PC-3 (cell line): ENCODE measurements at regions not wholly inside any gene's neighbourhood (a gene's known extent, or its start where the extent isn't known, plus 50 kb on each side); places are given as distances from the start of the nearest gene placed in this dataset.

Source experiments
- EZH2phosphoT487 ChIP-seq: fragments of 300-600 bp; sonication (generic); IDR thresholded peaks from 2 replicates; pipeline ENCODE4 v1.6.1; 2018; ENCODE audit warnings: mild to moderate bottlenecking, antibody characterized with exemption, low read length, borderline replicate concordance
- TF ChIP-seq, protein P1 (sequence below): fragments of 300-600 bp; sonication (generic); conservative IDR thresholded peaks from 2 replicates; pipeline ENCODE4 v1.5.1; 2017; ENCODE audit warnings: antibody characterized with exemption, low read depth, mild to moderate bottlenecking, low read length

- TF ChIP-seq EZH2phosphoT487 = no peak
- TF ChIP-seq, protein P1, sequence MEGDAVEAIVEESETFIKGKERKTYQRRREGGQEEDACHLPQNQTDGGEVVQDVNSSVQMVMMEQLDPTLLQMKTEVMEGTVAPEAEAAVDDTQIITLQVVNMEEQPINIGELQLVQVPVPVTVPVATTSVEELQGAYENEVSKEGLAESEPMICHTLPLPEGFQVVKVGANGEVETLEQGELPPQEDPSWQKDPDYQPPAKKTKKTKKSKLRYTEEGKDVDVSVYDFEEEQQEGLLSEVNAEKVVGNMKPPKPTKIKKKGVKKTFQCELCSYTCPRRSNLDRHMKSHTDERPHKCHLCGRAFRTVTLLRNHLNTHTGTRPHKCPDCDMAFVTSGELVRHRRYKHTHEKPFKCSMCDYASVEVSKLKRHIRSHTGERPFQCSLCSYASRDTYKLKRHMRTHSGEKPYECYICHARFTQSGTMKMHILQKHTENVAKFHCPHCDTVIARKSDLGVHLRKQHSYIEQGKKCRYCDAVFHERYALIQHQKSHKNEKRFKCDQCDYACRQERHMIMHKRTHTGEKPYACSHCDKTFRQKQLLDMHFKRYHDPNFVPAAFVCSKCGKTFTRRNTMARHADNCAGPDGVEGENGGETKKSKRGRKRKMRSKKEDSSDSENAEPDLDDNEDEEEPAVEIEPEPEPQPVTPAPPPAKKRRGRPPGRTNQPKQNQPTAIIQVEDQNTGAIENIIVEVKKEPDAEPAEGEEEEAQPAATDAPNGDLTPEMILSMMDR = no peak
Observed at GRCh38 chr19:56986386-56986785, 133.4 kb upstream of the USP29 start.
